GM12878 (cell line): ENCODE measurements at regions not wholly inside any gene's neighbourhood (a gene's known extent, or its start where the extent isn't known, plus 50 kb on each side); places are given as distances from the start of the nearest gene placed in this dataset.

Source experiments
- ATAC-seq: fragments of 200-7000 bp; cut with Tn5 transposase; 3 replicates; pipeline ENCODE4 v1.9.1; 2020; ENCODE audit warnings: mild to moderate bottlenecking, moderate library complexity
- BruUV-seq: library from RNA; stranded (reverse); fragments of 400-500 nt; replicated peaks from 2 replicates; lab custom pipeline; 2021; lab: Mats Ljungman, UMichigan
- CTCF ChIA-PET: fragments of 300-600 bp; sonication (Branson Sonifier 250); formaldehyde crosslinking; extraction: SDS; loops from one replicate; lab custom pipeline; 2021; ENCODE audit warnings: inconsistent platforms; lab: Yijun Ruan, JAX
- POLR2A ChIA-PET: fragments of 350-600 bp; formaldehyde crosslinking; extraction: SDS; loops from one replicate; lab custom pipeline; 2021; ENCODE audit warnings: inconsistent platforms; lab: Charles Lee
- RAD21 ChIA-PET: fragments of 300-600 bp; sonication (Branson Sonifier 250); formaldehyde crosslinking; loops from one replicate; lab custom pipeline; 2023; ENCODE audit warnings: antibody characterized with exemption; ENCODE audit not compliant: unreplicated experiment; lab: Charles Lee
- SMC1A ChIA-PET: fragments of 300-600 bp; sonication (Branson Sonifier 250); formaldehyde crosslinking; loops from one replicate; lab custom pipeline; 2023; ENCODE audit not compliant: unreplicated experiment, uncharacterized antibody; lab: Charles Lee
- DNase-seq: peaks from one replicate; pipeline ENCODE4 v3.0.0-alpha.2; 2011; ENCODE audit warnings: low read depth, low spot score
- FAIRE-seq: peaks from 3 replicates; lab custom pipeline; 2011; peaks lifted over from hg19 to GRCh38; lab: Jason Lieb, UNC
- H2AFZ ChIP-seq: 2 replicates; pipeline ENCODE4 v1.6.0; 2011; ENCODE audit warnings: low read depth, low read length, control low read depth; ENCODE audit not compliant: control insufficient read depth
- H3K27ac ChIP-seq: 2 replicates; pipeline ENCODE4 v1.5.1; 2011; ENCODE audit warnings: control low read depth; ENCODE audit not compliant: control insufficient read depth, insufficient read depth
- H3K27me3 ChIP-seq, 2 experiments: replicated peaks in 1 of 2; 2 replicates each; pipeline versions ENCODE4 v1.6.0 to v1.6.1; 2011; ENCODE audit warnings: low read length in 1 of 2; ENCODE audit not compliant: control insufficient read depth in 2 of 2, insufficient read depth in 2 of 2
- H3K36me3 ChIP-seq, 2 experiments: 2 replicates each; pipeline ENCODE4 v1.5.1; 2011; ENCODE audit warnings: low read length in 1 of 2; ENCODE audit not compliant: control insufficient read depth in 2 of 2, insufficient read depth in 2 of 2
- H3K4me1 ChIP-seq: 2 replicates; pipeline ENCODE4 v1.6.1; 2011; ENCODE audit warnings: mild to moderate bottlenecking, low read length, moderate library complexity, mixed read lengths; ENCODE audit not compliant: control insufficient read depth, insufficient read depth
- H3K4me2 ChIP-seq: 2 replicates; pipeline ENCODE4 v1.6.0; 2011; ENCODE audit warnings: control low read depth; ENCODE audit not compliant: control insufficient read depth, insufficient read depth
- H3K4me3 ChIP-seq: fragments of 200-600 bp; sonication (generic); 2 replicates; pipeline ENCODE4 v1.5.1; 2016
- H3K79me2 ChIP-seq: 2 replicates; pipeline ENCODE4 v1.6.0; 2011; ENCODE audit warnings: low read length; ENCODE audit not compliant: control insufficient read depth, insufficient read depth
- H3K9ac ChIP-seq: 2 replicates; pipeline ENCODE4 v1.8.0; 2011; ENCODE audit warnings: low read length, control low read depth, mixed read lengths; ENCODE audit not compliant: control insufficient read depth, insufficient read depth
- H3K9me3 ChIP-seq: replicated peaks from 3 replicates; pipeline ENCODE4 v1.5.1; 2011; ENCODE audit warnings: mild to moderate bottlenecking, low read length; ENCODE audit not compliant: control insufficient read depth, insufficient read depth
- H4K20me1 ChIP-seq: 2 replicates; pipeline ENCODE4 v1.6.0; 2011; ENCODE audit not compliant: control insufficient read depth, insufficient read depth
- E4F1 ChIP-seq: fragments of 450-650 bp; IDR thresholded peaks from 2 replicates; pipeline ENCODE4 v1.6.1; 2018; ENCODE audit warnings: borderline replicate concordance, mild to moderate bottlenecking; ENCODE audit not compliant: partially characterized antibody
- EGR1 ChIP-seq, 2 experiments: IDR thresholded peaks; 1 replicate in 1 of 2; 2 replicates in 1 of 2; pipeline ENCODE4 v1.6.1; 2011 to 2012; ENCODE audit warnings: low read depth in 2 of 2, low read length in 2 of 2, borderline replicate concordance in 1 of 2, mild to moderate bottlenecking in 1 of 2, moderate library complexity in 1 of 2
- ESRRA ChIP-seq: IDR thresholded peaks from 2 replicates; pipeline ENCODE4 v1.6.1; 2012; ENCODE audit warnings: mild to moderate bottlenecking, low read length, improper control_type of control experiment
- HSF1 ChIP-seq: fragments of 150-350 bp; IDR thresholded peaks from 2 replicates; pipeline ENCODE4 v1.6.1; 2014; ENCODE audit warnings: mild to moderate bottlenecking, low read depth, low read length
- MTA3 ChIP-seq: IDR thresholded peaks from 2 replicates; pipeline ENCODE4 v1.6.1; 2012; ENCODE audit warnings: low read length, inconsistent platforms, borderline replicate concordance
- MXI1 ChIP-seq: fragments of 150-350 bp; IDR thresholded peaks from 2 replicates; pipeline ENCODE4 v1.6.1; 2011; ENCODE audit warnings: low read depth, mild to moderate bottlenecking, inconsistent platforms, low read length, improper control_type of control experiment
- RELA ChIP-seq: fragments of 450-650 bp; IDR thresholded peaks from 2 replicates; pipeline ENCODE4 v1.8.0; 2014; ENCODE audit warnings: borderline replicate concordance; ENCODE audit not compliant: partially characterized antibody
- TCF7 ChIP-seq: IDR thresholded peaks from 2 replicates; pipeline ENCODE4 v1.6.1; 2014; ENCODE audit warnings: antibody characterized with exemption, borderline replicate concordance
- WGBS: methylation state at CpG from one replicate; pipeline ENCODE4 v1.1.6; 2016; ENCODE audit warnings: low lambda C conversion rate; ENCODE audit not compliant: insufficient replicate concordance, insufficient coverage; ENCODE audit errors: missing lambda C conversion rate; 5-methylcytosine and 5-hydroxymethylcytosine counted together
- in situ Hi-C: fragments of 300-500 bp; cut with MboI; formaldehyde crosslinking; loops from 9 replicates; pipeline ENCODE4 v1.14.3; 2018; ENCODE audit warnings: mixed read lengths
- intact Hi-C: fragments of 100-400 bp; cut with micrococcal nuclease; formaldehyde crosslinking; loops from one replicate; pipeline ENCODE4 v1.14.2; 2022; ENCODE audit not compliant: unreplicated experiment
- TF ChIP-seq, protein P1 (sequence below): fragments of 450-650 bp; IDR thresholded peaks from 2 replicates; pipeline ENCODE4 v1.6.1; 2016; ENCODE audit warnings: mild to moderate bottlenecking, moderate library complexity, borderline replicate concordance
- TF ChIP-seq, protein P2 (sequence below): IDR thresholded peaks from 2 replicates; pipeline ENCODE4 v1.6.1; 2012; ENCODE audit warnings: low read depth, low read length, improper control_type of control experiment

DNA sequence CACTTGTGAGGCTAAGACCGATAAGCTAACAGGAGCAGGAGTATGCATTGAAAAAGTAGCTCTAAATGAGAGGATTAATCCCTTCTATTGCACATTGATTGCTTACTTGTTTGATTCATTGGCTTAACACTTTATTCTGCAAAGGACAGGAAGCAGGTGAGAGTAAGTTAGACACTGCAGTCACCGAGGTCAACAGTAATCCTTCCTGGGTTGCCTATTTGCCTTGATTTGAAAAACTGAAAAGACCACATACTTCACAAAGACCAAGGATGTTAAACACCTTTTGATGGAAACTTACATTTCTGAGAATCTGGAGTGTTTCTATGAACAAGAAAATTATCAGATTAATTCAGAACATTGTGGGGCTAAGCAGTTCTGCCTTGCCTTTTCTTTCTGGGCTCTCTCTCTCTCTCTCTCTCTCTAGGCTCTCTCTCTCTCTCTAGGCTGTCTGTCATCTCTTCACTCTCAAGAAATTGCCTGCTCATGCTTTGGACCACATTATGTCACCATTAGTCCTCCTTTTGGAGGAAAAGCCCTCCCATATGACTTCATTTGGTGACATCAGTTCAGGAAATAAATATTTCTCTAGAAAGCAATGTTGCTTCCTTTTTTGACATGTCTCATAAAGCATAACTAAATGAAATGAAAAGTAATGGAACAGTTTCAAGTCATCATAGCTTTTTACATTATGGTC lies 103.8 kb downstream of the TNFSF18 start:
- no peak overlapping the region for H3K4me2 ChIP-seq
- FAIRE-seq (no peak), DNase-seq (no peak), ATAC-seq (no peak)
- intact Hi-C loops (no loop called here), in situ Hi-C loops (no loop called here)
- H4K20me1 ChIP-seq = no peaks in the 10 kb centered on the region
- no peaks in the 10 kb centered on the region for H3K9me3 ChIP-seq
- no TSS peak for BruUV-seq
- no peak overlapping the region for H3K9ac ChIP-seq
- 61% methylated on average over 2 of the region's 2 CpGs for WGBS
- H3K79me2 ChIP-seq = no peaks in the 10 kb centered on the region
- no peak overlapping the region for H3K4me3 ChIP-seq
- no peaks in the 10 kb centered on the region for H3K36me3 ChIP-seq
- H2AFZ ChIP-seq = no peak overlapping the region
- CTCF ChIA-PET = no interaction called here
- peaks cover 0 to 10% of the 10 kb centered on the region in 2 experiments; a peak in 2 of 4 replicates for H3K27me3 ChIP-seq
- H3K4me1 ChIP-seq = no peaks in the 10 kb centered on the region
- TF ChIP-seq E4F1 (no peak), HSF1 (no peak), MXI1 (no peak), RELA (no peak), MTA3 (no peak), ESRRA (no peak), TCF7 (no peak), EGR1 (IDR thresholded peaks at IDR 0.05; ENCODE audit: borderline replicate concordance in 1 of 2, low read depth in 2 of 2, low read length in 2 of 2) (no peak)
- TF ChIP-seq, protein P1, sequence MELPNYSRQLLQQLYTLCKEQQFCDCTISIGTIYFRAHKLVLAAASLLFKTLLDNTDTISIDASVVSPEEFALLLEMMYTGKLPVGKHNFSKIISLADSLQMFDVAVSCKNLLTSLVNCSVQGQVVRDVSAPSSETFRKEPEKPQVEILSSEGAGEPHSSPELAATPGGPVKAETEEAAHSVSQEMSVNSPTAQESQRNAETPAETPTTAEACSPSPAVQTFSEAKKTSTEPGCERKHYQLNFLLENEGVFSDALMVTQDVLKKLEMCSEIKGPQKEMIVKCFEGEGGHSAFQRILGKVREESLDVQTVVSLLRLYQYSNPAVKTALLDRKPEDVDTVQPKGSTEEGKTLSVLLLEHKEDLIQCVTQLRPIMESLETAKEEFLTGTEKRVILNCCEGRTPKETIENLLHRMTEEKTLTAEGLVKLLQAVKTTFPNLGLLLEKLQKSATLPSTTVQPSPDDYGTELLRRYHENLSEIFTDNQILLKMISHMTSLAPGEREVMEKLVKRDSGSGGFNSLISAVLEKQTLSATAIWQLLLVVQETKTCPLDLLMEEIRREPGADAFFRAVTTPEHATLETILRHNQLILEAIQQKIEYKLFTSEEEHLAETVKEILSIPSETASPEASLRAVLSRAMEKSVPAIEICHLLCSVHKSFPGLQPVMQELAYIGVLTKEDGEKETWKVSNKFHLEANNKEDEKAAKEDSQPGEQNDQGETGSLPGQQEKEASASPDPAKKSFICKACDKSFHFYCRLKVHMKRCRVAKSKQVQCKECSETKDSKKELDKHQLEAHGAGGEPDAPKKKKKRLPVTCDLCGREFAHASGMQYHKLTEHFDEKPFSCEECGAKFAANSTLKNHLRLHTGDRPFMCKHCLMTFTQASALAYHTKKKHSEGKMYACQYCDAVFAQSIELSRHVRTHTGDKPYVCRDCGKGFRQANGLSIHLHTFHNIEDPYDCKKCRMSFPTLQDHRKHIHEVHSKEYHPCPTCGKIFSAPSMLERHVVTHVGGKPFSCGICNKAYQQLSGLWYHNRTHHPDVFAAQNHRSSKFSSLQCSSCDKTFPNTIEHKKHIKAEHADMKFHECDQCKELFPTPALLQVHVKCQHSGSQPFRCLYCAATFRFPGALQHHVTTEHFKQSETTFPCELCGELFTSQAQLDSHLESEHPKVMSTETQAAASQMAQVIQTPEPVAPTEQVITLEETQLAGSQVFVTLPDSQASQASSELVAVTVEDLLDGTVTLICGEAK = no peak
- TF ChIP-seq, protein P2, sequence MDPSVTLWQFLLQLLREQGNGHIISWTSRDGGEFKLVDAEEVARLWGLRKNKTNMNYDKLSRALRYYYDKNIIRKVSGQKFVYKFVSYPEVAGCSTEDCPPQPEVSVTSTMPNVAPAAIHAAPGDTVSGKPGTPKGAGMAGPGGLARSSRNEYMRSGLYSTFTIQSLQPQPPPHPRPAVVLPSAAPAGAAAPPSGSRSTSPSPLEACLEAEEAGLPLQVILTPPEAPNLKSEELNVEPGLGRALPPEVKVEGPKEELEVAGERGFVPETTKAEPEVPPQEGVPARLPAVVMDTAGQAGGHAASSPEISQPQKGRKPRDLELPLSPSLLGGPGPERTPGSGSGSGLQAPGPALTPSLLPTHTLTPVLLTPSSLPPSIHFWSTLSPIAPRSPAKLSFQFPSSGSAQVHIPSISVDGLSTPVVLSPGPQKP = no peak
- TF ChIP-seq, all 136 proteins: peak for 0
- SMC1A ChIA-PET = interaction anchor here (0.9 kb wide), 1 partner anchor 11 kb away, joined by 3 read pairs; no protein-coding TSS in a partner anchor
- POLR2A ChIA-PET = interaction anchor here (0.8 kb wide), 1 partner anchor 105 kb away, joined by 3 read pairs; no protein-coding TSS in a partner anchor
- no peak overlapping the region for H3K27ac ChIP-seq
- RAD21 ChIA-PET = no interaction called here
